ENCODE measurements at regions not wholly inside any gene's neighbourhood (a gene's known extent, or its start where the extent isn't known, plus 50 kb on each side); places are given as distances from the start of the nearest gene placed in this dataset.
A peak's percentile ranks its signal among the peaks of the same experiment; 100 is the strongest.

DNA sequence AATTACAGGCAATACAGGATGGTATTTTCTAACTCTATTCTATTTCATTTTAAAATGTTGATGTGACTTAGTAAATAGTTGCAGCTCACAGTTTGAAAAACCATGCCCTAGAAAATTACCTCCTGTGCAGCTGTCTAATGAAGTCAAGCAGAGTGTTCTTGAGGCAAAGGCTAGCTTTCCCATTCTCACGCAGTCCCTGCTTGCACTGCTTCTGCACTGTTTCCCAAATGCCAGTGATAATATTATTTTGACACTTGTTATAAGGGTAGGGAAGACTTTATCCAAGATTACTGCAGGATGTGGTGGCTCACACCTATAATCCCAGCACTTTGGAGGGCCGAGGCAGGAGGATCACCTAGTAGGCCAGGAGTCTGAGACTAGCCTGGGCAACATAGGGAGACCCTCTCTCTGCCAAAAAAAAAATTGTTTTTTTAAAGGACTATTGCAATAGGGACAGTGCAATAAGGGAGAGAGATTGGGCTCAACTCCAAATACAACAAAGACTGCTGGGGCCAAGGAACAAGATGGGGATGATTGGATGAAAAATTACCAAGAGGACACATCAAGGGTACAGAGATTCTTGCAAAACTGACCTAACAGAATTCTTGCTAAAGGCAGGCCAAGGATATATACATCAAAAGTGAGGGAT lies 196.1 kb downstream of the LY86 start:
- no peak for DNase-seq

DNA sequence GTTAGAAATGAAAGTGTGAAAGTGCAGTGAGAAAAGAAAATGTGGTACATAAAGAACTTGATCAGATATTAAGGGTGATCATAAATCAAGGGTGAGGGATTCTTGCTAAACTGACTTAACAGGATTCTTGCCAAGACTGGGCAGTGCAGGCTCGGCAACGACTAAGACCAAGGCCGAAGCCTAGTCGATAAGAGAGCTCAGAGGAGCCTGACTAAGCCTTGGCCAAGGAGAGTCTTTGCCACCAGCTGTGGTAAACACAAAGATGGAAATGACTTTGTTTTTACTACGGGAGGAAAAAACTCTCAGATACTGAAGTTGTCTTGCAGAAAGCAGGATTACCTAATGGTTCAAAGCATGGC lies 196.6 kb downstream of the LY86 start:
- no peak for DNase-seq

DNA sequence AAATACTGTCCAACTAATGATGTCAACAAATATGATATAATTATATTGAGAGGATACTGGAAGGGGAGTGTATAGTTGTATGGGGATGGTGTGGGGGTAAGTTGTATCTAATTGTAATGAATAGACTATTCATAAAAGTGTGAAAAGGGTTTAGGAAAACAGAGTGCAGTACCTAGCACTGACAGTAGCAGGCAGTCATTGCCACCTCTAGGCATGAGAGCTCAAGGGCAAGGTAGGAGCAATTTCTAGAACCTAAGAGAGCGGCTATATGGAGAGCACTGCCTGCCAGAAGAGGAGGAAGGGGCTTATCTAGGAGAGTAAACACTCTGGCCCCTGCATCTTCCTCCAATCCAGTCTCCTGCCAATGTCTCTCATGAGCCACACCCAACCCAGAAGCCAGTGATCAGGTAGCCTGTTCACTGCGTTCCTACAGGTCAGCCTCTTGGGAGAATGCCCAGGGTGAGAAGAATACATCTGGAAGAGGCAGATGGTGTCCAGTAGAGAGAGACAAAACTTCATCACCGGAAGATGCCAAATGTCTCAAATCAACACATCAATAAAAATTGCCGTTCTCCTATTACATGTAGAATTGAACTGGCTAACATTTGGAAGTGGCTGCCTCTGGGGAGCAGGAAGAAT lies 200.0 kb downstream of the LY86 start:
- peak; percentile 56 for DNase-seq

DNA sequence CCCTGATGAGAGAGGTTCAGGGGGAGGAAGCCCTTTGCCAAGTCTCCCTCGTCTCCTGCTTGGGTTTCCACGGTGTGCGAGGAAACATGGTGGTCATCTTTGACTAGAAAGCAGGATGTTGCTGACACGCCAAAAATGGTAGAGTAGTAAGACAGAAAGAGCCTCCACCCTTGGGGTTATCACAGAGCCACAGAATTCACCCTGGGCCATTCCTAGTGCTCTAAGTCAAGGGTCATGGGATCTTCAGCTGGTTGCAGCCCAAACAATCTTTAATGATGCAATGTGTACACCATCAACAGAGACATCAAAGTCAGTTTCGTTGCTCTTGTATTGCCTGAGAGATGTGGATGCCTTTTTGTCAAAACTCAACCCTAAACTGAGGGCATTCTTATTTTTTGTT lies 201.9 kb downstream of the LY86 start:
- DNase-seq: no peak

DNA sequence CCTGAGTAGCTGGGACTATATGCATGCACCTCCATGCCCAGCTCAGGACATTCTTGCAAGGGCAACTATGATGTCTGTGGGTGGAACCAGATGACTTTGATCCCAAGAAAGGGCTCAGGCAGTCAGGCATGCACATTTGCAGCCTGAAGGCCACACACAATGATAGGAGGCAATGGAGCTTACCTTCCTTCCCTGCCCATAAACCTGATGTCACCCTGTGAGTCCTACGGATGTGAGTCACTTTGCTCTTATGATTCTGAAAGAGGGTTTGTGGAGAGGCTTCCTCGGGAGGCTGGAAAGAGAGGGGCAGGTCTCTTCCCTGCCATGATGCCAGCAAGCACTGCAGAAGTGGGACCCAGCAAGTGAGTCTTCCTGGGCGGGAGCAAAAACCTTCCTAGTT lies 202.4 kb downstream of the LY86 start:
- peak; percentile 20 for DNase-seq

DNA sequence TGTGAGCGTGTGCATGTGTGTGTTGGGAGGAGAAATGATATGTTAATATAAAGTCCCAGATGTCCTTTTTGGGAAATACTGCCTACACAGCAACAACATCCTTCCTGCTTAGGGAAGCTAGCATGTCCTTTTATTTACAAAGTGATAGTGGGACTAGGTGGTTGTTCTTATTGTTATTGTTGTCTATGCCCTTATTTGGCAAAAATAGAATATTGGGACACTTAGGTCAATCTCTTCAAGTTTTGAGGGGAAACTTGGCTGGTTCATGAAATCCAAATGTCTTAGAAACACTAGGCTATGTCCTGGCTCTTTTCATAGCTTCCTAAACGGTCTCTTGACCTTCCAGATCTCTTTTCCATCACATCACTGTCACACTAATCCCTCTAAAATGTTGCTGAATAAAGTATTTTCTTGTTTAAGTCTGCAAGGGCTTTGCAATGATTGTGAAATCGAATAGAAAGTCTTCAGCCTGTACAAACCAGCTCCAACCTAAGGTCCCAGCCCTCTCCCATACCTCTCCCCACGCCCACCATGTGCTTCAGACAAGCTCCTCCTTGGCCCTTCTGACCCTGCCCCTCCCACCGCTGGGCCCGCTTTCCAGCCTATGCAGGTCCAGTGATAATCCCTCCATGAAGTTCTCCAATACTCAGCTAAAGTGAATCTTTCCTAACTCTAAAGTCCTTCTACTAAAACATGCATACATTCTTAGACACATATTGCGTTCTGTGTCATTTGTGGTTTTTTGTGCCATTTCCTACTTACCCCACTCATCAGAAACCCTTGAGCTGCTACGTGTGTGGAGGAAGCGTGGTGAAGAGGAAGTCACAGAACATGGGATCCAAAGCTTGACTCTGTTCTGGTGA lies 205.1 kb downstream of the LY86 start:
- no peak for DNase-seq

DNA sequence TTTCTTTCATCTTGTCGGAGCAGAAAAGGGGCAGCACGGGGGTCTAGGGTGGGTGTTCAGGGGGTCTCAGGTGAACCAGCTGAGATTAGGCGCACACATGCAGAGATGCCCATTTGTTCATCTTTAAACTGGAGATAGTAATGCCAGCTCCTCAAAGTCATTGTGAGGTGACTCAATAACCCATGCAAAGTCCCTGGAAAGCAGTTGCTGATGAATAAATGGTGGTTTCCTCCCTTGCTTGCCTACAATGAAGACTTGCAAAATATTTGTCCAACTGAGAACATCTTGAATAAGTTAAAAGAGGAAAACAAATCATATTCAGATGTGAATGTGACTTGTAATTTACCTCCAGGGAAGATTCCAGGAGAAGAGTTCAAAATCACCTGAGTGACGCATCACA lies 206.9 kb downstream of the LY86 start:
- DNase-seq: no peak

DNA sequence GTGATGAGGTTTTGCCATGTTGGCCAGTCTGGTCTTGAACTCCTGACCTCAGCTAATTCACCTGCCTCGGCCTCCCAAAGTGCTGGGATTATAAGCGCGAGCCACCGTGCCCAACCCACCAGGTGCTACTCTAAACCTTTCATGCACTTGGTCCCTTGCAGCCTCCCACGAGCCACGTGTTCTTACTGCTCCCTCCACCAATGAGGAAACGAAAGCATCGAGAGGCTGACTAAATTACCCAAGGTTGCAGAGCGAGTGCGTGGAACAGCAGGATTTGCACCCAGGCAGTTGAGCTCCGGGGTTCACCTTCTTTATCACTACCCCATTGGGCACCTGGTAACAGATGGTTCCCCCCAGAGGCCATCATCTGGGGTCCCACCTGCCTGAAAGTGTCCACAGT lies 208.3 kb downstream of the LY86 start:
- no peak for DNase-seq

DNA sequence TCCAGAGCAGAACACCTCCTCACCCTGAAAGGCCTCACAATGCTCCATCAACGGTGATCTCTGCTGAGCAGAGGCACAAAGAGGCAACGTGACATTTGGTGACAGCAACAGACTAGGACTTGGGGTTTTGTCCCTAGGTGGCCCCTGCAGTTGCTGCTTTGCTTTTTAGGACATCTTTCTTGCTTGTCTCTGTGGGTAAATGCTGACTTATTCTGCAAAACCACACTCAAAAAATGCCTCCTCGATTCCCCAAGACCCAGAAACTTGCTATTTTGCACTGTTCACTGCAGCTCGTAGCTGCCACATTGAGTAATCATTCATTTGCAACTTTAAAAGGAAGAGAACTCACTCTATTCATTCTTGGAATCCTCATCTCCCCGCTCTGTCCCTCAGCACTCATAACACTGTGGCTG lies 209.9 kb downstream of the LY86 start:
- no peak for DNase-seq

DNA sequence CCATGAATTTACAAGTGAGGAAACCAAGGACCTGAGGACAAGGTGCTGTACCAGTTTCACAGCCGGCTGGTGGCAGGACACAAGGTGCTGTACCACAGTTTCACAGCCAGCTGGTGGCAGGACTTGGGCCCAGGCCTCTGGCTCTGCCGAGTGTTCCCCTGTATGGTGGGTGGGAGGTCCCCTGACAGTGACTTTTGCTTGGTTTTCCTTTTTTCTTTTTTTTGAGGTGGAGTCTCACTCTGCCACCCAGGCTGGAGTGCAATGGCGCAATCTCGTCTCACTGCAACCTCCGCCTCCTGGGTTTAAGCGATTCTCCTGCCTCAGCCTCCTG lies 212.4 kb downstream of the LY86 start:
- no peak for DNase-seq

DNA sequence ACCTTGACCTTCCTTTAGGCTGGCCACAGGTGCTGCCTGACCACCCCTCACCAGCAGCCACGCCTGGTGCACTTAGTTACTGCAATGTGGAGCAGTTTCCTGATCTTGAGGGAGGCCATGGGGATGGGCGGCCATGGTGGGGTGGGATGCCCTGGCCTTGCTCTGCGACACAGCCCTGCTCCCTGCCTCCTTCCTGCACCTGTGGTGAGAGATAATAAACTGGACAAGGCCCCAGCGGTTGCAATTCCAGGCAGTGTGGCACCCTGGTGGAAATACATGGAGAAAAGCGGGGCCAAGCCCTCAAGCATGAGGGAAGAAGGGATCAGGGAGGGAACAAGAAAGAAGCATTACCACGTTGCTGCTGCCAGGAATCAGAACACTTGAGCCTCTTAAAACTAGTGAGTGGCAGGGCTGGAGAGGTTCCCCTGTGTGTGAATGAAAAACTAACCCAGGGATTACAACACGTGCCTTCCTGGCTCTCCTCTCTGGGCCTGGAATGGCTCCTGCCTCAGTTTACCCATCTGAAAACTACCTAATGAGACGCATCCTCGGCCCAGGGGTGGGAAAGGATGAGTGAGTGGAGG lies 213.2 kb downstream of the LY86 start:
- no peak for DNase-seq

DNA sequence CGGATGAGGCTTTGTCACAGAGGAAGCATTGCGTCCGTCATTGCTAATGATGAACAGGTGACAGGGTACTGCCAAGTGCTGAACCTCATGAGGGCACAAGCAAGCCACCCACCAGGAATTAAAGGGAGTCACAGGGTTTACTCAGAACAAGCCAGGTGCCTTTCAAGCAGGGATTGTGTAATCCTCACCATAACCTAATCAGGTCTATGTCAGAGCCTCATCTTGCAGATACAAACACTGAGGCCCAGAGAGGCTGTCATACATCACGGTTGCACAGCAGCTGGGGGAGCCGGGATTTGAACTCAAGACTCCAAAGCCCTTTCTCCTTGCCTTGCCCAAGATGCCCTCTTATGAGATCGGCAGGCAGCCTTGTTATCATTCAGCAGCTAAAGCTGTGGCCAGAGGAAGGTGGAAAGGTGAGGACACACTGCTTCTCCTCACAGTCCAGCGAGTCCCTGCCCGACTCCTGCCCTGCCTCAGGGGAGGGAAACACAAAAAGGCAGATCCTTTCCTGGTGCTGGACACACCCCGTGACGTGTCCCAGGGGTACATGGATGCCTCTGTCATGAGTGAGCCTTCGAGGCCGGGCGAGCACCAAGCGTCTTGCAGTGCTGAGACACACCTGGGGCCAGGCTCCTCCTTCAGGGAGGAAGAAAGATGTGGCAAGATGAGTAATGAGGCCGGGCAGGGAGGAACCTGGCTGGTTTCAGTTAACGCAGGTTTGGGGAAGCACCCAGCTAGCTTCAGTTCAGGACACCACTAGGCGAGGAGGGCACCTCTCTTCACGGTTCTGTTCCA lies 214.9 kb downstream of the LY86 start:
- DNase-seq: no peak

DNA sequence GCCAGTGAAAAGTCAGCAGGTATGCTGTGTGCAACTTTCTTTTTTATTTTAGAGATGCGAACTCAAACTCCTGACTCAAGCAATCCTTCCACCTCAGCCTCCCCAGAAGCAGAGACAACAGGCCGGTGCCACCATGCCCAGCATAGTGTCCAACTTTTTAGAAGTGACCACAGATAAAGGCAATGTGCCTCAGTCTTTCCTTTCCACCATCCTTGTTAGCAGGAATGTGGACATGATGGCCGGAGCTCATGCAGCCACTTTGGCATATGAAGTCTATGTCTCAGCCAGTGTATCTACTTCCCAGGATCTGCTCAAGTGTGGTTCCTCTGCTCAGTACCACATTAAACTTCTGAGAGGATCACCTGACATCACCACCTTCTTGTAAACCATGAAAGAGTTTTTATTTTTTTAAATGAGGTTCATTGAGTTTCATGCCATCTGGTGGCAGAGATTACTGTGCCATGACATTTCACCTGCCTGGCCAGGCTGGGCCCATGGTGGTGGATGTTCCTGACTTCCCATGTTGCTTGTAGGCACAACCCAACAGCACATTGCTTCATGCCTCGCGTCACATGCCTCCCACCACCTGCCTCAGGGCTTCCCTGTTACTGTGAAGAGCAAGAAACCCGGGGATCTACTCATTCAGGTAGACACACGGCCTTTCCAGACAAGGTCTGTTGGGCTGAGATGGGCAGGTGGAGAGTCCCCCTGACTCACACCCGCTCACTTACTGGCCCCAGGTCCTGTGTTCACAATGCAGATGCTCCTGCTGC lies 216.5 kb downstream of the LY86 start:
- no peak for DNase-seq

DNA sequence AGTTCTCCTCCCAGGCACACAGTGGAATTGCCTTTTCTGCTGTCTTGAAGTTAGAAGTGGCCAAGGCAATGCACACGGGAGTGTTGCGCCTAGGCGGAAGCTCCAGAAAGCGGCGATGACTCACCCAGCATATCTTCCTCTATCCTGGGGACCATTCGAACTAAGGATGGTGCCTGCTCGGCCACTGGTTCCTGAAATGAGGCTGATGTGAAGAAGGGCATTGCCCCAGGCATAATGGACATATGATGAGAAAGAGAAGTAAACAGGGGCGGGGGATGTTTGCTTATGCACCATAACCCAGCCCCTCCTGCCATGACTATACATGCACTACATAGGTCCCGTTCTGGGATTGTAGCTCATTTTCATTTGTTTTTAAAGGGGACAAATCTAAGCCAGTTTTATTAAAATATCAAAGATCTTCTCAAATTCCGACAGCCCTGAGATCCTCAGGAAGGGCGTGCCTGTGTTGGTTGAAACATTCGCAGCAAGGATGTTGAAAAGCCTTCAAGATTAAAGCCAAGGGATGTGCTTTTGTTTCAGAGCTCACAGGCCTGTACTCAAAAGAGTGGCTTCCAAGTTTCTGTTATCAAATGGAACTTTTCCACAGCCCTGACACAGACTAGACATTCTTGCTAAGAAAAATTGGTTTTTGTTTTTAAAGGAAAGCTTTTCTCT lies 218.5 kb downstream of the LY86 start:
- DNase-seq: no peak

DNA sequence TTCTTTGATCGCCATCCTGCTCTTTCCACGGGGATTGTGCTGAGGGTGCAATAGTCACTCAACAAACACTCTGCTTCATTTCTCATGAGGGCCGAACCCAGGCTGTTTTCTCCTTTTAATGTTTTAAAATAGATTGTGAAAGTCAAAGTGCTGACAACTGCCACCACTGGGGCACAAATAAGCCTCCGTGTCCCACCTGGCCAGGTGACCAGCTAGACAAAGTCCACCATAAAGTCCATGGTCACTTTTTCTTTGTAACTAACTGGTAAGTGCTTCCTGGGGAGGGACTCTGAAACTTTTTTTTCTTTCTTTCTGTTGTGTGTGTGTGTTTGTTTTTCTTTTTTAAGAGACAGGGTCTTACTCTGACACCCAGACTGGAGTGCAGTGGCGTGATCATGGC lies 219.8 kb downstream of the LY86 start:
- no peak for DNase-seq

DNA sequence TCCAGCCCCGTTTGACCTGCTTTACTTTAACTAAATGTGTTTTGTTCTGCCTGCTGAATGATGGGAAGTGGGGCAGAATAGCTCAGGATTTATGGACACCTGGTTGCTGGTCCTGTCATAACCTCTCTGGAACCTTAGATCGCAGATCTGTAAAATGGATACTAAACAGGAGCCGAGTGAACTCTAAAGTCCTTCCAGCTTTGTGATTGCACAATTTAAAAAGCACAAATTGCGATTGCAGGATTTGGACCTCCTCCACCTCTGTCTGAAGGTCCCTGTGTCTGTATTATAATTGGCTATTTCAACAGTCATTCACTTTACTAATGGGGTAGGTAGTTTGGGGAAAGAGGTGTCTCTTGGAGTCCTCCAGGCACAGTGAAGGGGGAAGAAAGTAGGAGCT lies 220.4 kb downstream of the LY86 start:
- no peak for DNase-seq

DNA sequence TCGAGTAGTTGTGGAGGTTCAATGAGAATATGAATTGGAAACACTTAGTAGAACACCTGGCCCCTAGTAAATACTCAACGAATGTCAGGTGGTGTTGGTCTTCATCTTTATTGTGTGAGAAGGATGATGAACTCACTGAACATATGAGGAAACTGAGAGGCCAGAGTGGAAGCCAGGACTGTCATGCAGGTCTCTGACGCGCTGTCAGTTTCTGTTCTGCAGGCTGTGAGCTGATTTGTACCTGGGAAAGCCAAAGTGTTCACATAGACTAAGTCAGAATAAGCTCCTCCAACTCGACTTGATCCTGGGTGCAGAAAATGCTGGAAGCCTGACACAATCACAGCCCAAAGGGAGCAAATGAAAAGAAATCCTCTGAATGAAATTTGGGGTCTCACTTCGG lies 222.2 kb downstream of the LY86 start:
- no peak for DNase-seq

DNA sequence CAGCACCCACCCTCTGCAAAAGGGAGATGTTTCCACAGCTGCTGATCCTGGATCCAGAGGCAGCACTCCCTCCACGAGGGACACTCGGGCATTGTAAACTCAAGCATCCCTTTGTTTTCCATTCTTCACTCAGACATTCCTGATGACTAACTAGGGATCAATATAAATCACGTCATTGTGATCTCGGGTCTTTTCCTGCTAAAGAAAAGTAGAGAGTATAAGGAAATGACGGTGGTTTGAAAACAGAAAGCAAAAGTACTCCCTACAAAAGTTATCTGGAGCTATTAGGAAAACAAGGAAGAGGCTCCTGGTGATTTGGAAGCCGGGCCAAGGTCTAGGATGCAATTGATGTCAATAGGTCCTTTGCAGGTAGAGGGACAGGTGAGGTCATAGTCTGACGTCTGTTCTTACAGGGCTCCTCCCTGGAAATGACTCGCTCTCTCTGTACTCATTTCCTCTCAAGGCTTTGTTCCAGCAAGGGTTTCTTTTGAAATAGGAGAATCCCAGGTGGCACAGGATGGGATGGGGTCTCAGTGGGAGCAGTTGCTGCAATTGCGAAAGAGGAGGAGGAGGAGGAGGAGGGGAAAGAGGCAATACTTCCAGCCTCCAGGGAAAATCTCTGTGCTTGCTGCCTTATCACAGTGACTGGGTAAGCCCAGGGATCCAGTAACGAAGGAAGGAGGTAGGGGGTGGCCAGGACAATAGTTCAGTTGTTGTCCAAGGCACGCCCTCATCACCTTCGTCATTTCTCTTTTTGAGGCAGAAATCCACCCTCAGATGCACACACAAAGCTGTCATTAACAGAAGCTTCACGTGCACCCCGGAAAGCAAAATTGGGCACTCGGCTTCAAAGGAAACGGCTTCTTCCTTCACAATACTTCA lies 222.8 kb downstream of the LY86 start:
- DNase-seq: peak; percentile 86

DNA sequence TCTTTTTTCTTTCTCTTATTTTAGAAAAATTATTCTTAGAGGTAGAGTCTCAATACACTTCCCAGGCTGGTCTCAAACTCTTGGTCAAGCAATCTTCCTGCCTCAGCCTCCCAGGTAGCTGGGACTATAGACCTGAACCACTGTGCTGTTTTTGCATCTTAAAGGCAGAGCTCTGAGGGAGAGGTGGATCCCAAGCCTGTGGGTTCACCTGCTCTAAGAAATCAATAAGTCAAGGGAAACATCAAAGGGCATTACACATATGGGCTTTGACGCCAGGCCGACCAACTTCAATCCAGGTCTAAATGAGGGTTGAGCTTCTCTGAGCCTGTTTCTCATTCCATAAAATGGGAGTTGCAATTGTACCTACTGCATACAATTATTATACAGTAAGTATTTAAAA lies 223.9 kb downstream of the LY86 start:
- DNase-seq: no peak

DNA sequence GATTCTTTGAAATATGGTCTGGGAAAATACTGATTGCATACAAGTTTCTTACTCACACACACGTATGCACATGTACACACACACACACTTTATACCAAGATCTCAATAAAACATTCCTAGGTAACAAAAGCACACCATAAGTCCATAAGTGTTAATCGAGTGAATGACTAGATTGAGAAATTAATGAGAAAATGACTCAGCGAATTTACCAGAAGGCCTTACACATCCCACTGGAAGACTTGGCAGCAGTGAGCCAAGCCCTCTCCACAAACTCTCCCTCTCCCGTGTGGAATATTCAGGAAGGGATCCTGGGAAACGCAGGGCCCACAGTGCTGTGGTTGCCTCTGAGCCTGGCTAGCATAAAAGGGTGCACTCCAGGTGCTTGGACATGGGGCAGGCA lies 227.2 kb downstream of the LY86 start:
- no peak for DNase-seq

DNA sequence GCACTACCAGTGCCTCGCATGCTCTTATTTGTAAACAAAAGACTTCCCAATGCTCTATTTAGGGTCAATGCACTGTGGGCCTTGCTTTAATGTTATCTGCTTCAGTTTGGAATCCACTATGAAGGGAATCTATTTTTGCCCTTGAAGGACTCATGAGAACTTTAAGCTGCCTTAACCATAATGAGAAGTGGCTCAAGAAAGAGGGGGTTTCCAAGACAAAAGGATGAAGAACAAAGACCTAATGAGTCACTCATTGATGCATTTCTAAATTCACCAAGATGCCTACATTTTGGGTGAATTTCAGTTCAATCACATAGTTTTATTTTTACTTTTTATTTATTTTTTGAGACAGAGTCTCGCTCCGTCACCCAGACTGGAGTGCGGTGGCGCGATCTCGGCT lies 228.2 kb downstream of the LY86 start:
- DNase-seq: no peak
